NB4 (cell line): ENCODE measurements at regions not wholly inside any gene's neighbourhood (a gene's known extent, or its start where the extent isn't known, plus 50 kb on each side); places are given as distances from the start of the nearest gene placed in this dataset.
"Not testable (repeated sequence)": the region's sequence is repeated elsewhere in the genome, so short reads cannot be mapped to it uniquely, and the experiment has no call there.

Experiments used
- DNase-seq: peaks from one replicate; pipeline ENCODE4 v3.0.0; 2010; ENCODE audit warnings: low read depth
- H3K4me3 ChIP-seq: one replicate; pipeline ENCODE4 v1.5.1; 2011; ENCODE audit warnings: mild to moderate bottlenecking, low read depth, low read length, moderate library complexity
- MYC ChIP-seq: IDR thresholded peaks from 2 replicates; pipeline ENCODE4 v1.6.1; 2011; ENCODE audit warnings: low read depth, low read length
- POLR2A ChIP-seq: IDR thresholded peaks from 2 replicates; pipeline ENCODE4 v1.6.1; 2011; ENCODE audit warnings: mild to moderate bottlenecking; ENCODE audit not compliant: insufficient read length; ENCODE audit errors: extremely low read depth
- TF ChIP-seq, protein P1 (sequence below): IDR thresholded peaks from one replicate; pipeline ENCODE4 v1.5.1; 2012; ENCODE audit warnings: low read depth, low read length
- TF ChIP-seq, protein P2 (sequence below): IDR thresholded peaks from 2 replicates; pipeline ENCODE4 v1.6.1; 2011; ENCODE audit warnings: low read depth, low read length

DNA sequence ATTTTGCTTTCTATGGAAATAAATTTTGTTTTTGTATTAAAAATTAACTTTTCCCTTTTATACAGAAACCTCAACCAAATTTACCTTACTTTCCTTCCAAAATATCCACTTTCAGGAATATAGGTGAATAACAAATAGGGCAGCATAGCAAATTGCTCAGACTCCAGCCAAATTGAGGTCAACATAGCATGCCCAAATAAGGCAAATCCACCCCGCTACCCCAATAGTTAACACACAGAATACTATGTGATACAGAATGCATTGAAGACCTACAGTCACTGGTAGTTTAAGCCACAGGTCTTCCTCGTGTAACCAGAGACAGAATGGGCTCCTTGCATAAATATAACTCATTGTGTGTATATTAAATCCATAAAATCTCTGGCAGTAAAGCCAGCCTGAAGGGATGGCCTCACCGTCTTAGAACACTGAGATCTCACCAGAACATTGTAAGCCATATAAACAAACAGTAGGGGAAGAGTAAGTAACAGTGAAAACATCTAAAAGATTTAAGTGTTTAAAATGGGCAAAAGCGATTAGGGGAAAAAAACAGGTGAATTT lies 72.2 kb downstream of the PMAIP1 start:
- TF ChIP-seq, protein P1, sequence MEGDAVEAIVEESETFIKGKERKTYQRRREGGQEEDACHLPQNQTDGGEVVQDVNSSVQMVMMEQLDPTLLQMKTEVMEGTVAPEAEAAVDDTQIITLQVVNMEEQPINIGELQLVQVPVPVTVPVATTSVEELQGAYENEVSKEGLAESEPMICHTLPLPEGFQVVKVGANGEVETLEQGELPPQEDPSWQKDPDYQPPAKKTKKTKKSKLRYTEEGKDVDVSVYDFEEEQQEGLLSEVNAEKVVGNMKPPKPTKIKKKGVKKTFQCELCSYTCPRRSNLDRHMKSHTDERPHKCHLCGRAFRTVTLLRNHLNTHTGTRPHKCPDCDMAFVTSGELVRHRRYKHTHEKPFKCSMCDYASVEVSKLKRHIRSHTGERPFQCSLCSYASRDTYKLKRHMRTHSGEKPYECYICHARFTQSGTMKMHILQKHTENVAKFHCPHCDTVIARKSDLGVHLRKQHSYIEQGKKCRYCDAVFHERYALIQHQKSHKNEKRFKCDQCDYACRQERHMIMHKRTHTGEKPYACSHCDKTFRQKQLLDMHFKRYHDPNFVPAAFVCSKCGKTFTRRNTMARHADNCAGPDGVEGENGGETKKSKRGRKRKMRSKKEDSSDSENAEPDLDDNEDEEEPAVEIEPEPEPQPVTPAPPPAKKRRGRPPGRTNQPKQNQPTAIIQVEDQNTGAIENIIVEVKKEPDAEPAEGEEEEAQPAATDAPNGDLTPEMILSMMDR = no peak
- TF ChIP-seq, protein P2, sequence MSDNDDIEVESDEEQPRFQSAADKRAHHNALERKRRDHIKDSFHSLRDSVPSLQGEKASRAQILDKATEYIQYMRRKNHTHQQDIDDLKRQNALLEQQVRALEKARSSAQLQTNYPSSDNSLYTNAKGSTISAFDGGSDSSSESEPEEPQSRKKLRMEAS = no peak
- TF ChIP-seq MYC (no peak), POLR2A (no peak)
- no peak for DNase-seq
- no peak overlapping the region for H3K4me3 ChIP-seq

DNA sequence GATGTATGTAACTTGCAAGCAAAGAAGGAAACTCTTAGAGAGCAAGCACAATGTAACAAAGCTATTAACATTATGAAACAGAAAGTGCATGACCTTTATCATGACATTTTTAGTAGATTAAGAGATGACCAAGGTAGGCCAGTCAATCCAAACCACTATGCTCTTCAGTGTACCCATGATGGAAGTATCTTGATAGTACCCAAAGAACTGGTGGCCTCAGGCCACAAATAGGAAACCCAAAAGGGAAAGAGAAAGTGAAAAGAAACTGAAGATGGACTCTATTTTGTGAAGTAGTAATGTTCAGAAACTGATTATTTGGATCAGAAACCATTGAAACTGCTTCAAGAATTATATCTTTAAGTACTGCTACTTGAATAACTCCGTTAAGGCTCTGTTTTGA lies 71.3 kb downstream of the PMAIP1 start:
- not testable (repeated sequence) for DNase-seq, H3K4me3 ChIP-seq

DNA sequence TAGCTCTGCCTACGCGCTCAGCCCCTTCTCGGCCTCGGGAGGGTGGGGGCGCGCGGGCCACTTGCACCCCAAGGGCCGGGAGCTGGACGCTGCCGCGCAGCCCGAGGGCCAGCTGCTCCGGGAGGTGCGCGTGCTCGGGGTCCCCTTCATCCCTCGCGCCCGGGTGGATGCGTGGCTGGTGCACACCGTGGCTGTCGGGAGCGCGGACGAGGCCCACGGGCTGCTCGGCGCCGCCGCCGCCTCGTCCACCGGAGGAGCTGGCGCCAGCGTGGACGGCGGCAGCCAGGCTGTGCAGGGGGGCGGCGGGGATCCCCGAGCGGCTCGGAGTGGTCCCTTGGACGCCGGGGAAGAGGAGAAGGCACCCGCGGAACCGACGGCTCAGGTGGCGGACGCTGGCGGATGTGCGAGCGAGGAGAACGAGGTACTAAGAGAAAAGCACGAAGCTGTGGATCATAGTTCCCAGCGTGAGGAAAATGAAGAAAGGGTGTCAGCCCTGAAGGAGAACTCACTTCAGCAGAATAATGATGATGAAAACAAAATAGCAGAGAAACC lies 69.8 kb downstream of the PMAIP1 start:
- H3K4me3 ChIP-seq, DNase-seq: not testable (repeated sequence)

DNA sequence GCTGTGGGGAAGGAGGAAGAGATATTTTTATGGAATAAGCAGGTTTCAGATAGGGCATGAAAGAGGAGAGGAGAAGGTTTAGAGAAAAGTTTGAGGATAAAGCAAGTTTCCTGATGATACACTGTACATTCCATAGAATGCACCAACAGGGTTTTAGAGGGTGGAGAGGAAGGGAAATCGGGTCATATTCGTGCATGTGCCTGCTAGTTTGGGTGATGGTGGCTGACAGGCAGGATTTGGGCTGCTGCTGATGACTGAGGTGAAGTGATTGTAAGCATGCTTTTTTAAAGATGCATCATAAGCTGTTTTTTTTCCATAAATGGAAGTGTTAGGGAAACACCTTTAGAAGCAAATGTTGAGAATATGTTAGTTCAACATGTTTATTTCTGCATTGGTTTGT lies 68.8 kb downstream of the PMAIP1 start:
- no peak for DNase-seq
- TF ChIP-seq POLR2A (no peak), MYC (no peak)
- TF ChIP-seq, protein P1 = no peak
- TF ChIP-seq, protein P2 = no peak
- no peak overlapping the region for H3K4me3 ChIP-seq

DNA sequence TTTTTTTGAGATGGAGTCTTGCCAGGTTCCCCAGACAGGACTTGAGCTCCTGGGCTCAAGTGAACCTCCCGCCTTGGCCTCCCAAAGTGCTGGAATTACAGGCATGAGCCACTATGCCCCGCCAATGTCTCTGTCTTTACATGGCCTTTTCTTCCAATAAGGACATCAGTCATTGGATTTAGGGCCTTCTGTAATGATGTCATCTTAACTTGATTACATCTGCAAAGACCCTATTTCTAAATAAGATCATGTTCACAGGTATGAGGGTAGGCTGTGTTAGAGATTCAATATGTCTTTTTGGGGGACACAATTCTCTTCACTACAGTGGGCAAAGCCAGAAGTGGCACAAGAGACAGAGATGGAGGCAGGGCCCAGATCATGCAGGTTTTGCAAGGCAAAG lies 68.1 kb downstream of the PMAIP1 start:
- TF ChIP-seq, protein P2 = no peak
- TF ChIP-seq POLR2A = no peak
- TF ChIP-seq MYC = no peak
- TF ChIP-seq, protein P1 = no peak
- no peak overlapping the region for H3K4me3 ChIP-seq
- DNase-seq = no peak

DNA sequence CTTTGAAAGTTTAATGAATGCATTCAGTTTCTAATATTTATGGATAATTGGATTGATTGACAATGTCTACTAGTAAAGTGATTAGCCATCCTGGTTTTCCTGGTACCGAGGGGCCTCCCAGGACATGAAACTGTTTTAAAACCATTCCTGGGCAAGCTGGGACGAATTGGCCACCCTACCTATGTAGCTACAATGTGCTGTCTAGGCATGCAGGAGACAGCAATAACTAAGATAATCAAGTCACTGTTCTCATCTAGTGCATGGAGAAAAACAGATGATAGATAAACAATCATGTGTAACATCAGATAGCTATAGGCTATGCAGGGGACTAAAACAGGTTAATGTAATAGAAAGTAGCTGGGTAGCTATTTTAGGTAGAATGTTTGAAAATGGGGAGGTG lies 67.1 kb downstream of the PMAIP1 start:
- DNase-seq = no peak
- TF ChIP-seq, protein P1 = no peak
- H3K4me3 ChIP-seq = no peak overlapping the region

DNA sequence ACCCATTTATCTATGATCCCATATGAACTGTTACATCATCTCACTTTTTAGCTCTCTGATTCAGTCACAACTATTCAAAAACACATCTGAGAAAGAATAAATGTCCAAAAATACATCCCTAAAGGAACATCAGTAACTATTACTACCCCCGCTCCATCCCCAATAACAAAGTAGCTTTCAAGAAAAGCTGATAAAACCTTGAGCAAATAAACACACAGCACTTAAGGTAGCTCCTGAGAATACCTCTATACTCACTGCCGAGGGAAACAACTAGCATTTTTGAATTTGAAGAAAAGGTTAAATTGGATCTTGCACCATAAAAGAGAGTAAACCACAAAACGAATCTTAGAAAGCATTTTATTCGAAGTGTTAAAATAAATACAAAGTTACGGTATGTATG lies 63.4 kb downstream of the PMAIP1 start:
- TF ChIP-seq POLR2A (no peak), MYC (no peak)
- TF ChIP-seq, protein P2 = no peak
- TF ChIP-seq, protein P1 = no peak
- DNase-seq = no peak
- H3K4me3 ChIP-seq = no peak overlapping the region
